ENCODE measurements at regions not wholly inside any gene's neighbourhood (a gene's known extent, or its start where the extent isn't known, plus 50 kb on each side); places are given as distances from the start of the nearest gene placed in this dataset.
"Not testable (repeated sequence)": the region's sequence is repeated elsewhere in the genome, so short reads cannot be mapped to it uniquely, and the experiment has no call there.

- no peak for DNase-seq (ENCODE audit: extremely low read depth, low read depth)
- H3K4me3 ChIP-seq (replicated peaks; ENCODE audit: low read depth, low read length), result no peak overlapping the region
- no peak for TF ChIP-seq CTCF (IDR thresholded peaks at IDR 0.05; ENCODE audit: low read depth, low read length, missing control alignments)
Observed at GRCh38 chrX:130566028-130566683, 164.4 kb downstream of the RBMX2 start.

- DNase-seq (ENCODE audit: extremely low read depth, low read depth); H3K4me3 ChIP-seq (replicated peaks; ENCODE audit: low read depth, low read length): not testable (repeated sequence)
Observed at GRCh38 chrX:130573030-130573429, 171.2 kb downstream of the RBMX2 start.
